PC-3 (cell line): ENCODE measurements at regions not wholly inside any gene's neighbourhood (a gene's known extent, or its start where the extent isn't known, plus 50 kb on each side); places are given as distances from the start of the nearest gene placed in this dataset.

ENCODE experiments used
- ATAC-seq: fragments of 200-7000 bp; cut with Tn5 transposase; 2 replicates; pipeline ENCODE4 v1.9.1; 2020; ENCODE audit warnings: mild to moderate bottlenecking, moderate library complexity
- BruUV-seq: library from RNA; stranded (reverse); fragments of 400-500 nt; replicated peaks from 2 replicates; lab custom pipeline; 2021; lab: Mats Ljungman, UMichigan
- CTCF ChIA-PET: fragments of 300-600 bp; sonication (Branson Sonifier 250); formaldehyde crosslinking; loops from one replicate; lab custom pipeline; 2022; ENCODE audit warnings: antibody characterized with exemption; lab: Charles Lee
- POLR2A ChIA-PET: fragments of 300-600 bp; sonication (Branson Sonifier 250); formaldehyde crosslinking; loops from one replicate; lab custom pipeline; 2022; ENCODE audit warnings: antibody characterized with exemption; ENCODE audit not compliant: unreplicated experiment; lab: Charles Lee
- DNase-seq: peaks from one replicate; pipeline ENCODE4 v3.0.0-alpha.2; 2015
- H2AFZ ChIP-seq: fragments of 300-600 bp; sonication (generic); 2 replicates; pipeline ENCODE4 v1.6.0; 2016; ENCODE audit warnings: antibody characterized with exemption, low read length
- H3F3A ChIP-seq: fragments of 300-600 bp; sonication (generic); one replicate; pipeline ENCODE4 v1.6.0; 2017; ENCODE audit warnings: antibody characterized with exemption, low read length, control low read depth, mild to moderate bottlenecking; ENCODE audit not compliant: unreplicated experiment
- H3K27ac ChIP-seq: fragments of 300-600 bp; sonication (generic); 2 replicates; pipeline ENCODE4 v1.5.1; 2016; ENCODE audit warnings: mild to moderate bottlenecking, low read length
- H3K27me3 ChIP-seq: fragments of 300-600 bp; sonication (generic); 2 replicates; pipeline ENCODE4 v1.6.1; 2016; ENCODE audit warnings: low read length, mixed read lengths
- H3K36me3 ChIP-seq: fragments of 300-600 bp; sonication (generic); 2 replicates; pipeline ENCODE4 v1.6.1; 2016; ENCODE audit warnings: low read depth, mixed run types, low read length, mixed read lengths
- H3K4me1 ChIP-seq: fragments of 300-600 bp; sonication (generic); 2 replicates; pipeline ENCODE4 v1.5.1; 2016; ENCODE audit warnings: low read length; ENCODE audit not compliant: insufficient read depth
- H3K4me2 ChIP-seq: fragments of 300-600 bp; sonication (generic); 2 replicates; pipeline ENCODE4 v1.6.0; 2016; ENCODE audit warnings: low read length
- H3K4me3 ChIP-seq: fragments of 300-600 bp; sonication (generic); 2 replicates; pipeline ENCODE4 v1.5.1; 2016; ENCODE audit warnings: mild to moderate bottlenecking, low read length, mixed read lengths
- H3K79me2 ChIP-seq: fragments of 300-600 bp; sonication (generic); 2 replicates; pipeline ENCODE4 v1.6.1; 2017; ENCODE audit warnings: low read length, mixed read lengths
- H3K9ac ChIP-seq: fragments of 300-600 bp; sonication (generic); 2 replicates; pipeline ENCODE4 v1.6.0; 2016; ENCODE audit warnings: mild to moderate bottlenecking, low read length
- H3K9me2 ChIP-seq: fragments of 300-600 bp; sonication (generic); replicated peaks from 2 replicates; pipeline ENCODE4 v1.6.1; 2016; ENCODE audit warnings: mixed run types, low read length, mixed read lengths
- H3K9me3 ChIP-seq: fragments of 300-600 bp; sonication (generic); 2 replicates; pipeline ENCODE4 v1.6.1; 2016; ENCODE audit warnings: low read length, mixed read lengths
- H4K20me1 ChIP-seq: fragments of 300-600 bp; sonication (generic); 2 replicates; pipeline ENCODE4 v1.6.1; 2016; ENCODE audit warnings: low read length, mixed read lengths
- EZH2 ChIP-seq: fragments of 300-600 bp; sonication (generic); IDR thresholded peaks from one replicate; pipeline ENCODE4 v1.6.1; 2017; ENCODE audit warnings: antibody characterized with exemption, mild to moderate bottlenecking, low read length; ENCODE audit not compliant: unreplicated experiment
- EZH2phosphoT487 ChIP-seq: fragments of 300-600 bp; sonication (generic); IDR thresholded peaks from 2 replicates; pipeline ENCODE4 v1.6.1; 2018; ENCODE audit warnings: mild to moderate bottlenecking, antibody characterized with exemption, low read length, borderline replicate concordance
- intact Hi-C: fragments of 100-400 bp; cut with micrococcal nuclease; formaldehyde crosslinking; loops from 2 replicates; pipeline ENCODE4 v1.9.0; 2023
- TF ChIP-seq, protein P1 (sequence below): fragments of 300-600 bp; sonication (generic); conservative IDR thresholded peaks from 2 replicates; pipeline ENCODE4 v1.5.1; 2017; ENCODE audit warnings: antibody characterized with exemption, low read depth, mild to moderate bottlenecking, low read length

DNA sequence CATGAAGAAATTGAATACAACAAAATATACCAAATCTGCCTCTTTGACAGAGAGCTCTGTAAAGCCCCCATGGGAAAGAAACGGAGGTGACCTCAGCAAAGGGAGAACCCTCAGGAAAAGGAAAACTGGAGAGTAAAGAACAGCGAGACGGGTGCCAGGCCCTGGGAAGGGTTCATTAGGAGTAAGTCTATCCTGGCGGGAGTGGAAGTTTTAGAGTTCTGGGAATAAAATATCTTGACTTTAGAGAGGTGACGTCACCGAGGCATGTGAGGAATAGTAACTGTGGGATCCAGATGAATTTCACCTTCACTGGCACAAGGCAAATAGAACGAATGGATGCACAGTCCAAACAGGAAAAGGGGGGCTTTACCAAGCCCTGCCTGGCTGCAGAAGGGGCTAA, 362.8 kb upstream of the IGFBP3 start:
- H4K20me1 ChIP-seq, result no peaks in the 10 kb centered on the region
- intact Hi-C loops, result no loop called here
- H3K27ac ChIP-seq, result no peak overlapping the region
- no peaks in the 10 kb centered on the region for H3F3A ChIP-seq
- H3K27me3 ChIP-seq, result no peaks in the 10 kb centered on the region
- H3K36me3 ChIP-seq, result no peaks in the 10 kb centered on the region
- ATAC-seq (no peak), DNase-seq (no peak)
- H2AFZ ChIP-seq, result no peak overlapping the region
- H3K9ac ChIP-seq, result no peak overlapping the region
- no peaks in the 10 kb centered on the region for H3K79me2 ChIP-seq
- POLR2A ChIA-PET, result no interaction called here
- CTCF ChIA-PET, result no interaction called here
- BruUV-seq, result no TSS peak
- no peak for TF ChIP-seq EZH2
- no peak for TF ChIP-seq EZH2phosphoT487
- TF ChIP-seq, protein P1, sequence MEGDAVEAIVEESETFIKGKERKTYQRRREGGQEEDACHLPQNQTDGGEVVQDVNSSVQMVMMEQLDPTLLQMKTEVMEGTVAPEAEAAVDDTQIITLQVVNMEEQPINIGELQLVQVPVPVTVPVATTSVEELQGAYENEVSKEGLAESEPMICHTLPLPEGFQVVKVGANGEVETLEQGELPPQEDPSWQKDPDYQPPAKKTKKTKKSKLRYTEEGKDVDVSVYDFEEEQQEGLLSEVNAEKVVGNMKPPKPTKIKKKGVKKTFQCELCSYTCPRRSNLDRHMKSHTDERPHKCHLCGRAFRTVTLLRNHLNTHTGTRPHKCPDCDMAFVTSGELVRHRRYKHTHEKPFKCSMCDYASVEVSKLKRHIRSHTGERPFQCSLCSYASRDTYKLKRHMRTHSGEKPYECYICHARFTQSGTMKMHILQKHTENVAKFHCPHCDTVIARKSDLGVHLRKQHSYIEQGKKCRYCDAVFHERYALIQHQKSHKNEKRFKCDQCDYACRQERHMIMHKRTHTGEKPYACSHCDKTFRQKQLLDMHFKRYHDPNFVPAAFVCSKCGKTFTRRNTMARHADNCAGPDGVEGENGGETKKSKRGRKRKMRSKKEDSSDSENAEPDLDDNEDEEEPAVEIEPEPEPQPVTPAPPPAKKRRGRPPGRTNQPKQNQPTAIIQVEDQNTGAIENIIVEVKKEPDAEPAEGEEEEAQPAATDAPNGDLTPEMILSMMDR, result no peak
- H3K9me3 ChIP-seq, result no peaks in the 10 kb centered on the region
- H3K4me2 ChIP-seq, result no peak overlapping the region
- H3K9me2 ChIP-seq, result no peaks in the 10 kb centered on the region
- peaks cover 11% of the 10 kb centered on the region for H3K4me1 ChIP-seq
- no peak overlapping the region for H3K4me3 ChIP-seq

DNA sequence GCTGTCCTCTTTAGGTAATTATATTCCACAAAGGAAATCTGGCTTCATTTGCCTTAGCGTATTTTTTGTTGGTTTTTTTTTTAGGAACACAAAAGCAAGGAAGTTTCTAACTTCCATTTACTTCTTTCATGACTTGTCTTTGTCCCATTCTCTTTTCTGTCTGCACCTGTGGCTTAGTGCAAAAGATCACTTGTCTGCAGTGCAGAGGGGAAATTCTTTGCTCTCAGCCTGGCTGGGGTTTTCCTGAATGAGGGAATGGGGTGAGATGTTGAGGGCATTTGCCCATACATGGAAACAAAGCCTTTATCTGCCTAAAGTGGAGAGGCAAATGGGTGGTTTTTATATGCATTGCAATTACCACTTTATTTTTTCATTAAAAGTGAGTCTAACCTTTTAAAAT, 361.1 kb upstream of the IGFBP3 start:
- TF ChIP-seq EZH2 (no peak), EZH2phosphoT487 (no peak)
- TF ChIP-seq, protein P1, result no peak
- peaks cover 11% of the 10 kb centered on the region for H3K4me1 ChIP-seq
- no peaks in the 10 kb centered on the region for H3F3A ChIP-seq
- H4K20me1 ChIP-seq, result no peaks in the 10 kb centered on the region
- H3K27ac ChIP-seq, result no peak overlapping the region
- ChIA-PET CTCF (interaction anchor here (0.6 kb wide), 1 partner anchor 1016 kb away, joined by 11 read pairs; no protein-coding TSS in a partner anchor), POLR2A (no interaction called here)
- BruUV-seq, result no TSS peak
- H3K36me3 ChIP-seq, result no peaks in the 10 kb centered on the region
- H3K9ac ChIP-seq, result no peak overlapping the region
- no peaks in the 10 kb centered on the region for H3K79me2 ChIP-seq
- H3K27me3 ChIP-seq, result no peaks in the 10 kb centered on the region
- H3K4me2 ChIP-seq, result no peak overlapping the region
- DNase-seq (no peak), ATAC-seq (no peak)
- no peak overlapping the region for H3K4me3 ChIP-seq
- H3K9me3 ChIP-seq, result no peaks in the 10 kb centered on the region
- intact Hi-C loops, result no loop called here
- H2AFZ ChIP-seq, result no peak overlapping the region
- no peaks in the 10 kb centered on the region for H3K9me2 ChIP-seq

DNA sequence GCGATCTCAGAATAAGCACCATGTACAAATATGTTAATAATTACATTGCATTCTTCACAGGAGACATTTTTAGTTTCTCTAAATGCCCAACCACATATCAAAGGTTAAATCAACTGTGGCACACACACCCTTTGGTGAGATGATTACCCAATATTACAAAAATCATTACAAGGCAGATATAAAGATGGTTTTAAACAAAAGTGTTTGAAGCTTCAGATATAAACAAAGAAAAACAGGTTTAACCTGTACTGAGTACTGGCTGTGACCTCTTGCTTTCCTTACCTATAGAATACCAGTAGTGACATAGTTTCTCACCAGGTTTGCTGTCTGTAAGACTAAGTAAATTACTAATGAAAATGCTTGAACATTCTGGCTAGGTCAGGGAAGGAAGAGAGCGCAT, 360.0 kb upstream of the IGFBP3 start:
- Histone ChIP-seq H3K4me2 (peak overlapping the region; percentile 48), H3K4me3 (no peak overlapping the region), H3K27ac (0 out of 2 replicates have a peak overlapping the region, but pooled peaks have one; percentile 12), H3K9me3 (no peaks in the 10 kb centered on the region), H3K9ac (no peak overlapping the region), H4K20me1 (no peaks in the 10 kb centered on the region), H3K4me1 (peaks cover 11% of the 10 kb centered on the region), H2AFZ (no peak overlapping the region), H3K9me2 (no peaks in the 10 kb centered on the region), H3K36me3 (no peaks in the 10 kb centered on the region), H3F3A (no peaks in the 10 kb centered on the region), H3K27me3 (no peaks in the 10 kb centered on the region), H3K79me2 (no peaks in the 10 kb centered on the region)
- intact Hi-C loops, result no loop called here
- ATAC-seq (0 out of 2 replicates have a peak, but pooled peaks have one; percentile 42), DNase-seq (peak; percentile 65)
- BruUV-seq, result no TSS peak
- ChIA-PET POLR2A (no interaction called here), CTCF (no interaction called here)
- TF ChIP-seq EZH2 (no peak), EZH2phosphoT487 (no peak)
- TF ChIP-seq, protein P1, result no peak
